ENCODE measurements at regions not wholly inside any gene's neighbourhood (a gene's known extent, or its start where the extent isn't known, plus 50 kb on each side); places are given as distances from the start of the nearest gene placed in this dataset.

DNA sequence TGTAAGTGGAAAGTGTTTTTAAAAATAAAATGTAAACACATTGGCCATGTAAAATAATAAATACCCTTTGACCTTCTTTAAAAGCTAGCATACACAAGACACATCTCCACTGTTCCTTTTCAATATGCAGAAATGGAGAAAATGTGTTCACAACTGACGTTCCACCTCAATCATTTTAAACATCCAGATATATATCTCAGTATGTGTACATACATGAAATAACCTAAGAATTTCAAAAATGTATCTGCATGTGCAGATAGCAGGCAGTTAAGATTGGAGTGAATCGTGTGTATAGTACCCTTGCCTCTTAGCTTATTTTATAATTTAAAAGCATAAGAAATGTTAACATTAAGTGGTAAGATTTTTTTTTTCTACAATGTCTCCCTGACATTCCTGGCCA lies 406.2 kb upstream of the FLRT2 start:
- Histone ChIP-seq H3K27ac (ENCODE audit: extremely low read depth, low read depth, low read length) (no peak overlapping the region), H3K36me3 (ENCODE audit: control insufficient read depth in 2 of 2, insufficient read depth in 1 of 2, low read length in 2 of 2) (no peaks in the 10 kb centered on the region), H3K4me3 (ENCODE audit: low read depth, low read length) (no peak overlapping the region), H3K9me3 (ENCODE audit: control insufficient read depth, insufficient read depth, low read depth, low read length) (no peaks in the 10 kb centered on the region), H3K4me1 (ENCODE audit: control insufficient read depth, insufficient read depth, low read length) (peaks cover 8% of the 10 kb centered on the region)
- POLR2A ChIA-PET: no interaction called here
- CTCF ChIA-PET: no interaction called here
- TF ChIP-seq, protein P1, sequence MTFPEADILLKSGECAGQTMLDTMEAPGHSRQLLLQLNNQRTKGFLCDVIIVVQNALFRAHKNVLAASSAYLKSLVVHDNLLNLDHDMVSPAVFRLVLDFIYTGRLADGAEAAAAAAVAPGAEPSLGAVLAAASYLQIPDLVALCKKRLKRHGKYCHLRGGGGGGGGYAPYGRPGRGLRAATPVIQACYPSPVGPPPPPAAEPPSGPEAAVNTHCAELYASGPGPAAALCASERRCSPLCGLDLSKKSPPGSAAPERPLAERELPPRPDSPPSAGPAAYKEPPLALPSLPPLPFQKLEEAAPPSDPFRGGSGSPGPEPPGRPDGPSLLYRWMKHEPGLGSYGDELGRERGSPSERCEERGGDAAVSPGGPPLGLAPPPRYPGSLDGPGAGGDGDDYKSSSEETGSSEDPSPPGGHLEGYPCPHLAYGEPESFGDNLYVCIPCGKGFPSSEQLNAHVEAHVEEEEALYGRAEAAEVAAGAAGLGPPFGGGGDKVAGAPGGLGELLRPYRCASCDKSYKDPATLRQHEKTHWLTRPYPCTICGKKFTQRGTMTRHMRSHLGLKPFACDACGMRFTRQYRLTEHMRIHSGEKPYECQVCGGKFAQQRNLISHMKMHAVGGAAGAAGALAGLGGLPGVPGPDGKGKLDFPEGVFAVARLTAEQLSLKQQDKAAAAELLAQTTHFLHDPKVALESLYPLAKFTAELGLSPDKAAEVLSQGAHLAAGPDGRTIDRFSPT (tag by site-specific recombination; IDR thresholded peaks at IDR 0.05): no peak
- TF ChIP-seq ZNF274 (IDR thresholded peaks at IDR 0.05; ENCODE audit: low read length) (no peak), ZNF274 (tag by site-specific recombination; IDR thresholded peaks at IDR 0.05; ENCODE audit: borderline replicate concordance) (no peak), ZNF571 (tag by site-specific recombination; IDR thresholded peaks at IDR 0.05) (no peak), ZNF239 (tag by site-specific recombination; IDR thresholded peaks at IDR 0.05) (no peak), MEIS1 (CRISPR knock-in tag; IDR thresholded peaks at IDR 0.05; ENCODE audit: borderline replicate concordance) (no peak), ZNF140 (tag by site-specific recombination; IDR thresholded peaks at IDR 0.05) (no peak), ZNF610 (tag by site-specific recombination; IDR thresholded peaks at IDR 0.05; ENCODE audit: borderline replicate concordance) (no peak), ZNF391 (tag by site-specific recombination; IDR thresholded peaks at IDR 0.05; ENCODE audit: borderline replicate concordance, low read depth) (no peak), HOXA7 (CRISPR knock-in tag; IDR thresholded peaks at IDR 0.05; ENCODE audit: borderline replicate concordance) (no peak), ZNF423 (tag by site-specific recombination; IDR thresholded peaks at IDR 0.05) (no peak)

DNA sequence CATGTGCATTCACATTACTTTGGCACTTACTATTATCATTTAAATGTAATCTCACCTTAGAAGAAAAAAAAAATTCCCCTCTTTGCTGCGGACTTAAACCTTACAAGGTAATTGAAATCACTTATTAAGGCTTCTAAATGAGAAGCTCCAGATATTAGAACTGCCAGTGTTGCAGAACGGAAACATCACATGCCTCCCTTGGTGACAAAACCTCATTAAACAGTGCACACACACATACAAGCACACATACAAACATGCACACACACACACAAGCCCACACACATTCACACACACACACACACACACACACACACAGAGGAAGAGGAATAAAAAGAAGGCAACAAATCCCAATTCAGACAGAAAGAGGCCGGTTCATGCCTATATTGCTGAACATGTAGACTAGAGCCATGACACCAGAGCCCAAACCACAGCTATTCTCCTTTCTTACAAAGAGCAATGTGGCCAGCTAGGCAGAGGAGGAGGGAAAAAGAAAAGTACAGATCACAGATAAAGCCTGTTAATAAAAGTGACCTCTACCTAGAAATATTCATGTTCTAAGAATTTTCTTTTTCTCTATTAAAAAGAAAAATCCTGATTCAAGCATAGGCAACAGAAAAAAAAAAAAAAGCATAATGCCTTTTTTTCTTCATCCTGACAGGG lies 405.2 kb upstream of the FLRT2 start:
- H3K9me3 ChIP-seq (ENCODE audit: control insufficient read depth, insufficient read depth, low read depth, low read length): no peaks in the 10 kb centered on the region
- CTCF ChIA-PET: interaction anchor here (0.7 kb wide), 2 partner anchors 168 to 187 kb away, joined by 3 to 4 read pairs; no protein-coding TSS in a partner anchor
- no peak overlapping the region for H3K4me3 ChIP-seq (ENCODE audit: low read depth, low read length)
- H3K27ac ChIP-seq (ENCODE audit: extremely low read depth, low read depth, low read length): no peak overlapping the region
- H3K36me3 ChIP-seq (ENCODE audit: control insufficient read depth in 2 of 2, insufficient read depth in 1 of 2, low read length in 2 of 2): no peaks in the 10 kb centered on the region
- POLR2A ChIA-PET: no interaction called here
- TF ChIP-seq ZNF433 (tag by site-specific recombination; IDR thresholded peaks at IDR 0.05; ENCODE audit: low read depth) (no peak), ZNF600 (tag by site-specific recombination; IDR thresholded peaks at IDR 0.05) (no peak), ZBTB20 (tag by site-specific recombination; IDR thresholded peaks at IDR 0.05) (no peak), ZNF37A (tag by site-specific recombination; IDR thresholded peaks at IDR 0.05) (no peak), ZNF394 (tag by site-specific recombination; IDR thresholded peaks at IDR 0.05; ENCODE audit: borderline replicate concordance) (no peak)
- TF ChIP-seq, protein P2, sequence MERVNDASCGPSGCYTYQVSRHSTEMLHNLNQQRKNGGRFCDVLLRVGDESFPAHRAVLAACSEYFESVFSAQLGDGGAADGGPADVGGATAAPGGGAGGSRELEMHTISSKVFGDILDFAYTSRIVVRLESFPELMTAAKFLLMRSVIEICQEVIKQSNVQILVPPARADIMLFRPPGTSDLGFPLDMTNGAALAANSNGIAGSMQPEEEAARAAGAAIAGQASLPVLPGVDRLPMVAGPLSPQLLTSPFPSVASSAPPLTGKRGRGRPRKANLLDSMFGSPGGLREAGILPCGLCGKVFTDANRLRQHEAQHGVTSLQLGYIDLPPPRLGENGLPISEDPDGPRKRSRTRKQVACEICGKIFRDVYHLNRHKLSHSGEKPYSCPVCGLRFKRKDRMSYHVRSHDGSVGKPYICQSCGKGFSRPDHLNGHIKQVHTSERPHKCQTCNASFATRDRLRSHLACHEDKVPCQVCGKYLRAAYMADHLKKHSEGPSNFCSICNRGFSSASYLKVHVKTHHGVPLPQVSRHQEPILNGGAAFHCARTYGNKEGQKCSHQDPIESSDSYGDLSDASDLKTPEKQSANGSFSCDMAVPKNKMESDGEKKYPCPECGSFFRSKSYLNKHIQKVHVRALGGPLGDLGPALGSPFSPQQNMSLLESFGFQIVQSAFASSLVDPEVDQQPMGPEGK (tag by site-specific recombination; IDR thresholded peaks at IDR 0.05): no peak
- TF ChIP-seq, protein P3, sequence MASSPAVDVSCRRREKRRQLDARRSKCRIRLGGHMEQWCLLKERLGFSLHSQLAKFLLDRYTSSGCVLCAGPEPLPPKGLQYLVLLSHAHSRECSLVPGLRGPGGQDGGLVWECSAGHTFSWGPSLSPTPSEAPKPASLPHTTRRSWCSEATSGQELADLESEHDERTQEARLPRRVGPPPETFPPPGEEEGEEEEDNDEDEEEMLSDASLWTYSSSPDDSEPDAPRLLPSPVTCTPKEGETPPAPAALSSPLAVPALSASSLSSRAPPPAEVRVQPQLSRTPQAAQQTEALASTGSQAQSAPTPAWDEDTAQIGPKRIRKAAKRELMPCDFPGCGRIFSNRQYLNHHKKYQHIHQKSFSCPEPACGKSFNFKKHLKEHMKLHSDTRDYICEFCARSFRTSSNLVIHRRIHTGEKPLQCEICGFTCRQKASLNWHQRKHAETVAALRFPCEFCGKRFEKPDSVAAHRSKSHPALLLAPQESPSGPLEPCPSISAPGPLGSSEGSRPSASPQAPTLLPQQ (tag by site-specific recombination; IDR thresholded peaks at IDR 0.05): no peak
- H3K4me1 ChIP-seq (ENCODE audit: control insufficient read depth, insufficient read depth, low read length): peaks cover 7% of the 10 kb centered on the region
